GM06990 (cell line): ENCODE measurements at regions not wholly inside any gene's neighbourhood (a gene's known extent, or its start where the extent isn't known, plus 50 kb on each side); places are given as distances from the start of the nearest gene placed in this dataset.

ENCODE experiments used
- DNase-seq: peaks from one replicate; pipeline ENCODE4 v3.0.0-alpha.2; 2011; ENCODE audit not compliant: insufficient read length; ENCODE audit errors: extremely low read depth
- H3K27me3 ChIP-seq: replicated peaks from 2 replicates; pipeline ENCODE4 v1.6.0; 2011; ENCODE audit warnings: low read length; ENCODE audit not compliant: control insufficient read depth, insufficient read depth
- H3K36me3 ChIP-seq: 2 replicates; pipeline ENCODE4 v1.5.1; 2011; ENCODE audit warnings: low read length; ENCODE audit not compliant: control insufficient read depth, insufficient read depth
- H3K4me3 ChIP-seq: replicated peaks from 2 replicates; pipeline ENCODE4 v1.5.1; 2011; ENCODE audit warnings: low read depth, mild to moderate bottlenecking, control low read depth, low read length
- CTCF ChIP-seq: IDR thresholded peaks from 2 replicates; pipeline ENCODE4 v1.5.1; 2011; ENCODE audit warnings: low read length, control low read depth, mild to moderate bottlenecking, inconsistent platforms; ENCODE audit not compliant: insufficient read depth, poor library complexity, severe bottlenecking

- Histone ChIP-seq H3K27me3 (no peaks in the 10 kb centered on the region), H3K4me3 (no peak overlapping the region), H3K36me3 (no peaks in the 10 kb centered on the region)
- DNase-seq: no peak
- TF ChIP-seq CTCF: no peak
Observed at GRCh38 chrX:39922488-39922887, 175.3 kb downstream of the BCOR start.

GRCh38 chrX:39922926-39923325, 174.8 kb downstream of the BCOR start:
- H3K4me3 ChIP-seq: no peak overlapping the region
- H3K36me3 ChIP-seq: no peaks in the 10 kb centered on the region
- no peaks in the 10 kb centered on the region for H3K27me3 ChIP-seq
- TF ChIP-seq CTCF: no peak
- no peak for DNase-seq

GRCh38 chrX:39927380-39927779, 170.4 kb downstream of the BCOR start:
- no peak for DNase-seq
- TF ChIP-seq CTCF: no peak
- Histone ChIP-seq H3K4me3 (no peak overlapping the region), H3K36me3 (no peaks in the 10 kb centered on the region), H3K27me3 (no peaks in the 10 kb centered on the region)

GRCh38 chrX:39928704-39929378, 168.9 kb downstream of the BCOR start:
- Histone ChIP-seq H3K36me3 (no peaks in the 10 kb centered on the region), H3K4me3 (no peak overlapping the region), H3K27me3 (no peaks in the 10 kb centered on the region)
- no peak for DNase-seq
- no peak for TF ChIP-seq CTCF

- DNase-seq: no peak
- H3K27me3 ChIP-seq: no peaks in the 10 kb centered on the region
- TF ChIP-seq CTCF: no peak
- no peaks in the 10 kb centered on the region for H3K36me3 ChIP-seq
- H3K4me3 ChIP-seq: no peak overlapping the region
Observed at GRCh38 chrX:39929379-39930025, 168.3 kb downstream of the BCOR start.
